ENCODE measurements at regions not wholly inside any gene's neighbourhood (a gene's known extent, or its start where the extent isn't known, plus 50 kb on each side); places are given as distances from the start of the nearest gene placed in this dataset.

DNA sequence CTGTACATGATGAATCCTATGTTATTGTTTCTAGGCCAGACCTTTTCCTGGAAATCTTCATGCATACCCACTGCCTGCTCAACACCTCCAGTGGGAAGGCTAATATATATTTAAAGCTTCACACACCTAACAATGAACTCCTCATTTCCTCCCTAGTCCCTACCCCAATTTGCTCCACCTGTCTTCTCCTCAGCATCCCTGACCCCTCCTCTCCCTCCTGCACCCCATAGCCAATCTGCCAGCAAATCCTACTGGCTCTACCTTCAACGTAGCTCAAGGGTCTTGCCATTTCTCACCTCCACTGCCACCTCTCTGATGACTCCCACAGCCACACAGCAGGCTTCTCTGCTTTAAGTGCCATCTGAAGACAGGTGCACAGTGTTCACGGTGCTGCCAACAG lies 215.6 kb upstream of the WSB1 start:
- TF ChIP-seq POLR2A (IDR thresholded peaks at IDR 0.05; ENCODE audit: low read length) (no peak), GATA1 (IDR thresholded peaks at IDR 0.05; ENCODE audit: low read depth, low read length) (no peak)
